GM12874 (cell line): ENCODE measurements at regions not wholly inside any gene's neighbourhood (a gene's known extent, or its start where the extent isn't known, plus 50 kb on each side); places are given as distances from the start of the nearest gene placed in this dataset.

Source experiments
- CTCF ChIP-seq: IDR thresholded peaks from 2 replicates; pipeline ENCODE4 v1.5.1; 2011; ENCODE audit warnings: low read depth, mild to moderate bottlenecking, control low read depth, low read length, moderate library complexity; ENCODE audit not compliant: insufficient read depth

- no peak for TF ChIP-seq CTCF
Measured at GRCh38 chr3:110226645-110227044, 845.0 kb upstream of the NECTIN3 start.

GRCh38 chr3:110227991-110228390 lies 843.6 kb upstream of the NECTIN3 start:
- no peak for TF ChIP-seq CTCF

GRCh38 chr3:110234831-110235230 lies 836.8 kb upstream of the NECTIN3 start:
- TF ChIP-seq CTCF = no peak

- no peak for TF ChIP-seq CTCF
Measured at GRCh38 chr3:110236976-110237610, 834.5 kb upstream of the NECTIN3 start.

- no peak for TF ChIP-seq CTCF
Measured at GRCh38 chr3:110243081-110243480, 828.5 kb upstream of the NECTIN3 start.

GRCh38 chr3:110246796-110247376 lies 824.7 kb upstream of the NECTIN3 start:
- no peak for TF ChIP-seq CTCF

- no peak for TF ChIP-seq CTCF
Measured at GRCh38 chr3:110248666-110249065, 823.0 kb upstream of the NECTIN3 start.

GRCh38 chr3:110253794-110254193 lies 817.8 kb upstream of the NECTIN3 start:
- TF ChIP-seq CTCF = no peak
